ENCODE measurements at regions not wholly inside any gene's neighbourhood (a gene's known extent, or its start where the extent isn't known, plus 50 kb on each side); places are given as distances from the start of the nearest gene placed in this dataset.

DNA sequence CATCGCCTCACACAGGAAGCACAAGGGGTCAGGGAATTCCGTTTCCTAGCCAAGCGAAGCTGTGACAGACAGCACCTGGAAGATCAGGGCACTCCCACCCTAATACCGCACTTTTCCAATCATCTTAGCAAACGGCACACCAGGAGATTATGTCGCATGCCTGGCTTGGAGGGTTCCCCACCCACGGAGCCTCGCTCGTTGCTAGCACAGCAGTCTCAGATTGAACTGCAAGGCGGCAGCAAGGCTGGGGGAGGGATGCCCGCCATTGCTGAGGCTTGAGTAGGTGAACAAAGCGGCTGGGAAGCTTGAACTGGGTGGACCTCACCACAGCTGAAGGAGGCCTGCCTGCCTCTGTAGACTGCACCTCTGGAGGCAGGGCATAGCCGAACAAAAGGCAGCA lies 384.8 kb downstream of the CNTN6 start:
- intact Hi-C loops (cut with micrococcal nuclease; ENCODE audit: unreplicated experiment), result no loop called here
- CTCF ChIA-PET, result no interaction called here
- Histone ChIP-seq H3K27me3 (replicated peaks; ENCODE audit: insufficient read depth, low read depth, low read length, poor library complexity) (no peaks in the 10 kb centered on the region), H3K4me1 (ENCODE audit: insufficient read depth, low read length, poor library complexity, severe bottlenecking) (no peaks in the 10 kb centered on the region), H3K9me3 (ENCODE audit: low read depth, low read length, poor library complexity, severe bottlenecking) (peaks cover 8% of the 10 kb centered on the region), H3K4me3 (ENCODE audit: low read depth, low read length, poor library complexity, severe bottlenecking) (no peak overlapping the region), H3K36me3 (ENCODE audit: insufficient read depth, low read length, poor library complexity, severe bottlenecking) (no peaks in the 10 kb centered on the region), H3K27ac (ENCODE audit: low read depth, low read length, poor library complexity, severe bottlenecking) (no peak overlapping the region)
- POLR2A ChIA-PET (ENCODE audit: low non-redundant PET), result no interaction called here
- TF ChIP-seq EZH2 (IDR thresholded peaks at IDR 0.05; ENCODE audit: borderline replicate concordance, low read depth, low read length, poor library complexity, severe bottlenecking), result no peak
- TF ChIP-seq, protein P1, sequence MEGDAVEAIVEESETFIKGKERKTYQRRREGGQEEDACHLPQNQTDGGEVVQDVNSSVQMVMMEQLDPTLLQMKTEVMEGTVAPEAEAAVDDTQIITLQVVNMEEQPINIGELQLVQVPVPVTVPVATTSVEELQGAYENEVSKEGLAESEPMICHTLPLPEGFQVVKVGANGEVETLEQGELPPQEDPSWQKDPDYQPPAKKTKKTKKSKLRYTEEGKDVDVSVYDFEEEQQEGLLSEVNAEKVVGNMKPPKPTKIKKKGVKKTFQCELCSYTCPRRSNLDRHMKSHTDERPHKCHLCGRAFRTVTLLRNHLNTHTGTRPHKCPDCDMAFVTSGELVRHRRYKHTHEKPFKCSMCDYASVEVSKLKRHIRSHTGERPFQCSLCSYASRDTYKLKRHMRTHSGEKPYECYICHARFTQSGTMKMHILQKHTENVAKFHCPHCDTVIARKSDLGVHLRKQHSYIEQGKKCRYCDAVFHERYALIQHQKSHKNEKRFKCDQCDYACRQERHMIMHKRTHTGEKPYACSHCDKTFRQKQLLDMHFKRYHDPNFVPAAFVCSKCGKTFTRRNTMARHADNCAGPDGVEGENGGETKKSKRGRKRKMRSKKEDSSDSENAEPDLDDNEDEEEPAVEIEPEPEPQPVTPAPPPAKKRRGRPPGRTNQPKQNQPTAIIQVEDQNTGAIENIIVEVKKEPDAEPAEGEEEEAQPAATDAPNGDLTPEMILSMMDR (conservative IDR thresholded peaks at IDR 0.05; ENCODE audit: low read depth, low read length), result no peak
- no peak for DNase-seq (ENCODE audit: low spot score)
- BruUV-seq (replicated peaks), result no TSS peak

DNA sequence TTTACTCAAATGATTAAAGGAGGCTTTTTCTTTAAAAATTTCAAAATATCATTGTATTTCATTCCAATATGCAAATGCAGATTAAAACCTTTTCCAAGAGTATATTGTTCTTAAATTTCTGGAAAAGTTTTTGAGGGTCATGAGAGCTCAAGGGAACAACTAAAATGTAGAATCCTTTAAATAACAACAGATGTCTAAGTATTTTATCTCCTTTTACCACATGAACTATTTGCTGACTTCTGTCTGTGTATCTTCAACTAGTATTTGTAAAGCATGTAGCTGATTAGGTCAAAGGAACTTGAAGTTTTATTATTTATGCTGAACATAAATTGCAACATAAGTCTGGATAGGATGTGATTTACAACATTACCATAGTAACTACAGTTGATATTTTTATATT lies 402.6 kb downstream of the CNTN6 start:
- intact Hi-C loops (cut with micrococcal nuclease; ENCODE audit: unreplicated experiment), result no loop called here
- POLR2A ChIA-PET (ENCODE audit: low non-redundant PET), result no interaction called here
- BruUV-seq (replicated peaks), result no TSS peak
- Histone ChIP-seq H3K27me3 (replicated peaks; ENCODE audit: insufficient read depth, low read depth, low read length, poor library complexity) (no peaks in the 10 kb centered on the region), H3K4me1 (ENCODE audit: insufficient read depth, low read length, poor library complexity, severe bottlenecking) (peaks cover 6% of the 10 kb centered on the region), H3K9me3 (ENCODE audit: low read depth, low read length, poor library complexity, severe bottlenecking) (no peaks in the 10 kb centered on the region), H3K27ac (ENCODE audit: low read depth, low read length, poor library complexity, severe bottlenecking) (no peak overlapping the region), H3K4me3 (ENCODE audit: low read depth, low read length, poor library complexity, severe bottlenecking) (no peak overlapping the region), H3K36me3 (ENCODE audit: insufficient read depth, low read length, poor library complexity, severe bottlenecking) (no peaks in the 10 kb centered on the region)
- TF ChIP-seq, protein P1 (conservative IDR thresholded peaks at IDR 0.05; ENCODE audit: low read depth, low read length), result no peak
- no peak for TF ChIP-seq EZH2 (IDR thresholded peaks at IDR 0.05; ENCODE audit: borderline replicate concordance, low read depth, low read length, poor library complexity, severe bottlenecking)
- DNase-seq (ENCODE audit: low spot score), result no peak
- CTCF ChIA-PET, result no interaction called here

DNA sequence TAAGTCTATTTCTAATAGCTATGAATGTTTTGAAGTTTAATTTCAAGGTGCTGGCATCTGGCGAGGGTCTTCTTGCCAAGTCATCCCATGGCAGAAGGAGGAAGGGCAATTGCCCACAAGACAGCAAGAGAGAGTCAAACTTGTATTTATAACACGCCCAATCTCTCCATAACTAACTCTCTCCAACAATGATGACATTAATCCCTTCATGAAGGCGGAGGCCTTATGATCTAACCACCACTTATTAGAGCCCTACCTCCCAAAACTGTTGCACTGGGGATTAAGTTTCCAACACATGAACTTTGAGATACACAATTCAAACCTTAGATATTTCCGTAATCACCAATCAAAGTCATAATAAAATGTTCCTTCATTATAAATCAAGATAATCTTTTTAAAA lies 406.9 kb downstream of the CNTN6 start:
- Histone ChIP-seq H3K27ac (ENCODE audit: low read depth, low read length, poor library complexity, severe bottlenecking) (no peak overlapping the region), H3K9me3 (ENCODE audit: low read depth, low read length, poor library complexity, severe bottlenecking) (no peaks in the 10 kb centered on the region), H3K4me1 (ENCODE audit: insufficient read depth, low read length, poor library complexity, severe bottlenecking) (peaks cover 6% of the 10 kb centered on the region), H3K4me3 (ENCODE audit: low read depth, low read length, poor library complexity, severe bottlenecking) (no peak overlapping the region), H3K27me3 (replicated peaks; ENCODE audit: insufficient read depth, low read depth, low read length, poor library complexity) (no peaks in the 10 kb centered on the region), H3K36me3 (ENCODE audit: insufficient read depth, low read length, poor library complexity, severe bottlenecking) (no peaks in the 10 kb centered on the region)
- TF ChIP-seq, protein P1 (conservative IDR thresholded peaks at IDR 0.05; ENCODE audit: low read depth, low read length), result no peak
- TF ChIP-seq EZH2 (IDR thresholded peaks at IDR 0.05; ENCODE audit: borderline replicate concordance, low read depth, low read length, poor library complexity, severe bottlenecking), result no peak
- no TSS peak for BruUV-seq (replicated peaks)
- ChIA-PET POLR2A (ENCODE audit: low non-redundant PET) (no interaction called here), CTCF (no interaction called here)
- intact Hi-C loops (cut with micrococcal nuclease; ENCODE audit: unreplicated experiment), result no loop called here
- peak; percentile 23 for DNase-seq (ENCODE audit: low spot score)

Measured in A673 (cell line).